ENCODE measurements at regions not wholly inside any gene's neighbourhood (a gene's known extent, or its start where the extent isn't known, plus 50 kb on each side); places are given as distances from the start of the nearest gene placed in this dataset.
"Not testable (repeated sequence)": the region's sequence is repeated elsewhere in the genome, so short reads cannot be mapped to it uniquely, and the experiment has no call there.

DNA sequence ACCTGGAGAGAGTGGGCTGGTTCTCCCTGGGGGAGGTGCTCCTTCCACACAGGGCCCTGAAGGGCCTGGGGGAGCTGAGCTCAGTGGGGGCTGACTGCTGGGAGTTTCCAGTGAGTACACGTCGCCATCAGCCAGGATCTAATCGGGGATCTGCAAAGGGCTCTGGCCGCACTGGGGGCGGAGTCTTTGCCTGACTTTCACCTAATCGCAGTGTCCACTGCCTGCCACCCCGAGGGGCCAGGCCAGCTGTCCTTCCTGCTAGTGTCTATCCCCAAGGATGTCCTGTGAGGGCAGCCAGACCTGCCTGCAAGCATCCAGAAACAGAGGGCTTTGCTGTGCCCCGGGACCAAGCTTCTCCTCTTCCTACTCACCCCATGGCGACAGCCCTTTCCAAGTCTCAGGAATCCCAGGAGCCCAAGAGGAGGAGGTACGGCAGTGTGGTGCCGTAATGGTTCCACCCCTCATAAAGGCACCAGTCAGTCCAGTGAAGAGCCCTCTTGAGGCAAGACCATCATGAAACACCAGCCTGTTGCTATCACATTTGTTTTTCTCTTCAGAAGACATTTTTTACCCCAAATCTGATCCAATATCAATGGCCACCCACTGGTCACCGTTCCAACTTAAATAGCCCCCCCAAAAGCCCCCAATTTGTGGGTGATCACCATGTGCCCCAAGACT, 243.1 kb upstream of the ECI2 start:
- DNase-seq (ENCODE audit: low spot score), result no peak

DNA sequence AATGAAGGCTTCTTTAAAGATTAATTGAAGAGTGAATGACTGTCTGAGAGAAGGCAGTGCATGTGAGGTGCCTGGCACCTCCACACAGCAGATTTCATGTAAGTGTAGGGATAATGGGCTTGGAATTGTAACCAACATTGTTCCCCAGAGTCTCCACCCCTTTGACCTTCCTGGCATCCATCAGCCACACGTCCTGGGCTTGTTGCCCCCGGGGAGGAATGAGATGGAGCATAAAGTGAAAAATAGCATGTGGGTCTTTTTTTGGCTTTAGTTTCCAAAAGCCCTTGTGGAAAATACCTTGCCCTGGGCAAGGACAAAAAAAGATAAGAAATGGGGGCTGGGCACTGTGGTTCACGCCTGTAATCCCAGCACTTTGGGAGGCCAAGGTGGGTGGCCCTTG, 242.2 kb upstream of the ECI2 start:
- no peak for DNase-seq (ENCODE audit: low spot score)

DNA sequence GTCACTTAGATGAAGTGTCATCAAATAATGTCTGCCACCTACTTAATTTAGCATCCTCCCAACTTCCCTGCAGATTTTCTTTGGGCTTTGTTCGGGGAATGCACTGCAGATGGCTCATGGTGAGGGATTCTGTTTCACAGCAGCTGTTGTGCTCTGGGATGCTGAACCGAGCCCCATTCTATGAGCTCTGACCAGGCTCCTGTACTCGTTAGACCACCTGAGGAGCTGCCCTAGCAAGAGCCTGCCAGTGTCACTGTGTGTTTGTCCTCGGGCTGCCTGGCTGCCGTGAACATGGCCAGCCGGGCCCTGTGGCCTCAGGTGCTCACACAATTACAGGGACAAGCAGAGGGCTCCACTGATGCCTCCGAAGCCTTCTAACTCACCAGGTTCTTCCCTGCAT, 238.8 kb upstream of the ECI2 start:
- DNase-seq (ENCODE audit: low spot score), result no peak

DNA sequence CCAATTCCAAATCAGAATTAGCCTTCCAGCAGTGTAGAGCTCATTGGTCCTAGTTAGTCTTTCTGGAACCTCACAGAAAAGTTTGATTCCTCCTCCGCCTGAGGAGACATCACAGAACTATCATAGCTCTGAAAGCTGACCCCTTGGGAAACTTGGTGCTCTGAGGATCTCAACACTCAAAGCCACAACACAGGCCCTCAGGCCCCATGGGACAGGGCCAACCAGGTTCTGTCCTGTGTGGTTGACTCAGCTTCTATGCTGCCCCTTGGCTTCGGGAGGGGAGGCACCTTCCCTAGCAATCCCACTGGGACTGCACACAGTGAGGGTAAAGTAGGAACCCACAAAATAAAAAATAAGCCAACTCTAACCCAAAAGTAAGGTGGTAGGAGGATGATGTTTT, 237.5 kb upstream of the ECI2 start:
- no peak for DNase-seq (ENCODE audit: low spot score)

DNA sequence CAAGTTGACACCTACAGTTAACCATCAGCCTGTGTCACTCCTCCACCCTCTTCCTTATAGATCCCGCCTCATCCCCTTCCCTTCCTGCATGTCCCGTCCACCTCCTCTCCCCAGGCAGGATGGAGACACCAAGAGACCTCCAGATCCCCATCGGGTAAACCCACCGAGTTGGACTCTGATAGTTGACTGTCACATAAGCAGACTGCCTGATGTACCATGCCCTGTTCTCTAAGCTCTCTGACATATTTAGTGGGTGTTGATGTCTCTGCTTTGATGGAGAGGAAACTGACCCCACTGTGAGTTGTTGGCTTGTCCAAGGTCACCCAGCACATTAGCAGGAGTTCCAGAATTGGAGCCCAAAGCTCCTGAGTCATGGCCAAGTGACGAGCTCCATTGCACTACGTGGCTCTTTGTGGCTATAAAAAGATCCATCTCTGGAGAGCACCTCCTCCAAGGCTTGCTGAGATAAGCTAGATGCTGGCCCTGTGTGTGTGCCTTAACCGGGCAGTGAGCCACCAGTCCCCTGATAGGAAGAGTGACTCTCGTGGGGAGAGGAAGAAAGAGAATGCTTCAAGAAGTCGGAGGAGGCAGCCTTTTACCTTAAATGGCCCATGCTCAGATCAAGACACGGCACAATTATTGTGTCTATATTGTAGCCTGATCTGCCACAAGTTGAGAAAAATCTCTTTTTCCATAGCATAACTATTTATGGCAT, 236.0 kb upstream of the ECI2 start:
- no peak for DNase-seq (ENCODE audit: low spot score)

DNA sequence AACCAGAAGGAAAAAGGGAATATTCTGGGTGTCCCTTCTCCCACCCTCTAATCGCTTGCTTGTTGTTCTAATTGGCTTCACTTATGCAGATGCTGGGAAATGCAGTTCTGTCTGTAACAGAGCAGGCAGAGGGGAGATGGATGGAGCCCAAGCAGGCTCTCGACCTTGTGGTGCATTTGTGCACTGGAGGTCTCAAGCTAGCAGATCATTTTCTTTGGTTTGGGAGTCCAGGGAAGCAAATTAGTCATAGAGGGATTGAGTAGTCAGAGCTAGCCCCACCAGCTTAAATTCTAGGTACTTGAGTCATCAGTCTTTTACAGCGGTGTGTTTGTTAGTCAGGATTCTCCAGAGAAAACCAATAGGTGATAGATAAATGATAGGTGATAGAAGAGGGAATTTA, 234.7 kb upstream of the ECI2 start:
- DNase-seq (ENCODE audit: low spot score), result peak; percentile 28

DNA sequence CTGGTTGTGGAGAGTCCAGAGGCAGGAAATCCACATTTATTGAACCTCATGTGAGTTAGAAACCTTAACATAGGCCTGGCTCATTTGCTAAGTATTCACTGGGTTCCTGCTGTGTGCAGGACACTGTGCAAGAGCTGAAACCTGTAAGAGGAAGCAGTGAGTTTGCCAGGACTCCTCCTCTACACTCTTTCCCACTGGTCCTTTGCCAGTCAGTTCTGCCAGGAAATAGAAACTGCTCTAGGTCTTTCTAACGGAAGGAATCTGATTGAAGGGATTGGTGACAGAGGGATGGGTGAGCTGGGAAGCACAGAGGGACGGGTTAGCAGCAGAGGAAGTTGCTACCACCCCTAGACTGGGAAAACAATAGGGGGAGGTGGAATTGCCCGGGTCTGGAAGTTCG, 234.2 kb upstream of the ECI2 start:
- no peak for DNase-seq (ENCODE audit: low spot score)

DNA sequence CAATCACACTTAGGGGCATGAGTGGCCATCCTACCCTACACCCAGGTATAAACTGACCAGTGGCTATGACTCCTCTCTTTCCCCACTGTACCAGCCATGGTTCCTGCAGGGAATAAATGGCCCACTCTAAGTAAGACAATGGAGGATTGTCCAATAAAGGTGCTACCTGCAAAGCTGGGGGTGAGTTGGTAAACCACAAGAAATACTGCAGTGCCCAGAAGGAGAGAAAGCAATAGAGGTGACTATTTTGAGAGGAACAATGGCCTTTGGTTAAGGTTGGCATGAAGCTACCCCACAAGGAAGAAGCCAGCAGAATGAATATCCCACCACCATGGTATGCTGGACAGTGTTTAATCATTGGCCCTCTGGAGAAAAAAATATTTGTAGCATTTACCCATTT, 233.3 kb upstream of the ECI2 start:
- peak; percentile 31 for DNase-seq (ENCODE audit: low spot score)

DNA sequence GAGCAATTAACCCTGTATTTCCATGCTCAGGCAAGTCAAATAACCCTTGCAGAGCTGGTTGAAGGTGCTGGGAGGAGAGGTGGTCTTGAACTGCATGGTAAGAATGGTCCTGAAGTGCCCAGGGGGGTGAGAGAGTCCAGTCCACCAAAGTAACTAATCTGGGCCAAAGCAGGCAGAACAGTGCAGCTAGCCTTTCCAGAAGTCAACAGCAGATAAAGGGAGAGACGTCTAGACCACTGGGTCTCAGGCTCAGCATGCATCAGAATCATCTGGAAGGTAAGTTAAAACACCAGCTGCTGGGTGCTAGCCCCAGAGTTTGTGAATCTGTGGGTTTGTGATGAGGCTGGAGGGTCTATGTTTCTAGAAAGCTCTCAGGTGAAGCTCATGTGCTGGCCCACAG, 232.3 kb upstream of the ECI2 start:
- no peak for DNase-seq (ENCODE audit: low spot score)

DNA sequence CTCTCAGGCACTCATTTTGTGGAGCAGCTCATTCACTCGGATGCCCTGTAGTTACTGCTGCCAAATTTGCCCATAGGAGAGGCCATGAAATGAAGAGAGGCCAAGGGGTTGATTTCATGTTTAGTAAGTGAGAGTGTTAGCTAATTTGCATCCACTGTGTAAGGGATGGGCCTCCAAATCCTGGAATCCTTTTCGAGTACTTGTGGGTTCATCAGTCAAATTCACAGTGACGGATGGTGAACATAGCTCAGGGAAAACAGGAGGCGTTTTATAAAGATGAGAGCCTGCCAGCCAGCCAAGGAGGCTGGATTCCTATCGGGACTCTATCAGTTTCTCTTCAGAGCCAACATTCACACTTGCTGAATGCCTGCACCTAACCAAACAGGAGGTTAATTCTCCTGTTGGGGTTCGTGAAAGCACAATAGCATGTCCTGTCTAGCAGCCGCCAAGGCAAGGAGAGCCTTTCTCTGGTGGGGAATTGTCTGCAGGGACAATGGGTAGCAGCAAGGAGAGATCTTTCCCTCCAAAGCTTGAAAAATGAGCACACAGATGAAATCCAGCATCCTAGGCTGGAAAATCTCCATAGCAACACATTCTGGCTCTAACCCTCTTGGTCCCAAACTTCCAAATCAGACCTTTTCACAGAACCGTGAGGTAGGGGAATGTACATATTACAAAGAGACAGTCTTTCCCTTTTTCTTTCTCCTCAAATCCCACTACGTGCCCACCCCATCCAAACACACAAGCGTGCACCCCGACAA, 231.4 kb upstream of the ECI2 start:
- DNase-seq (ENCODE audit: low spot score), result no peak

DNA sequence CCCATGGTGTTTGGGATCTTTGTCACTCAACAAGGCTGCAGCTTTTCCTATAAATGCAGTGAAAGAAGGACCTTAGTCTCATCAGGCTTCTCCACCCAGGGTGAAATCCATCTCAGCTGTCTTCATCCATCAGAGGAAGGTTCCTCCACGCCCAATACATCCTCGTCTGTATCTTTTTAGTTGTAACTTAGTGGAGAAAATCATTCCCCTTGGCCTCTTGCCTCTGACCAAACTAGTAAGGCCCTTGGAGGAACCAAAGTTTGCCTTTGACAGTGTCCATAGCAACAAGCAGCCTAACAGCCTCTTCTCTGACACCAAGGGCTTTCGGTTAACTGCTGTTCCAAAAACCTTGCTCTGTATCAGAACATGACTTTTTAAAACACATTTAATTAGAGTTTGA, 230.3 kb upstream of the ECI2 start:
- DNase-seq (ENCODE audit: low spot score), result no peak

DNA sequence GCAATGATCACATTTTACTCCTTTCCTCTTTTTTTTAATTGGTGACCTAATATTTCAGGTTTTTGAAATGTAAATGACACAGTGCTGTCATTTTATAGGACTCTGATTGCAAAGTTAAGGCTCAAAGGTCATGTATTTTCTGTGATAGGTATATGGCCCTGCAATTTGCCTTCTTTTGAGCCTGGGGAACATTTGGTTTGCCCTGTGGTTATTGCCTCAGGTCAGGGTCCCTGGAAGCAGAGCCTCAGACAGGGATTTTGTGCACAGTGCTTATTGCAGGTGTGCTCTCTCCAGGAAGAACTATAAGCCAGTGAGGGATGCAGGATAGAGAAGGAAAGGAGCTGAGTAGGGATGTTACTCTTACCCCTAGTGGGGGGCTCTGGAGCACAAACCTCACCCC, 229.3 kb upstream of the ECI2 start:
- DNase-seq (ENCODE audit: low spot score), result no peak

DNA sequence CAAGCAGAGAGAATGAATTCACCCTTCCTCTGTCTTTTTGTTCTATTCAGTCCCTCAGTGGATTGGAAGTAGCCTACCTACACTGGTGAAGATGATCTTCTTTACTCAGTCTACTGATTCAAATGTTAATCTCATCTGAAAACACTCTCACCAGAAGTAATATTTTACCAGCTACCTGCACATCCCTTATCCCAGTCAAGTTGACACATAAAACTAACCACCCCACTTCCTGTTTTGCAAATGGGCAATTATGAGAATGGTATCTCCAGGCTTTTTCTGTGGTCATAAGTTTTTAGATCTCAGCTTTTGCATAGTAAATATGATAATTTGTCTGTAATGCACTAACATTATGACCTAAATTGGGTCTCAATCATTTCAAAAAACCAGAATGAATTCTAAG, 228.8 kb upstream of the ECI2 start:
- no peak for DNase-seq (ENCODE audit: low spot score)

DNA sequence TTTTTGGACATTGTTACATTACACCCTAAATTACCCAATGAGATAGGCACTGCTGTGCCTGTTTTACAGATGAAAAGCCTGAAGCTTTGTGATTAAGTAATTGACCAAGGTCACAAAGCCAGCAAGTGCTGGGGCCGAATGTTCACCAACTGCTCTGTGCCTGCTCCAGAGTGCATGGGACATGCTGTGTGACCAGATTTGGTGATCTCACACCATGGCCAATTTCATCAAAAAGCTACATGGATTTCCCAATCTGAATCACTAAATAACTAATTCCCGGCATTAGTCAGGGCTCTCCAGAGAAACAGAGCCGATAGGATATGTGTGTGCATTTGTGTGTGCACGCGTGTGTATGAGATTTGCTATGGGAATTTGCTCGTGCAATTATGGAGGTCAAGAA, 228.3 kb upstream of the ECI2 start:
- no peak for DNase-seq (ENCODE audit: low spot score)

DNA sequence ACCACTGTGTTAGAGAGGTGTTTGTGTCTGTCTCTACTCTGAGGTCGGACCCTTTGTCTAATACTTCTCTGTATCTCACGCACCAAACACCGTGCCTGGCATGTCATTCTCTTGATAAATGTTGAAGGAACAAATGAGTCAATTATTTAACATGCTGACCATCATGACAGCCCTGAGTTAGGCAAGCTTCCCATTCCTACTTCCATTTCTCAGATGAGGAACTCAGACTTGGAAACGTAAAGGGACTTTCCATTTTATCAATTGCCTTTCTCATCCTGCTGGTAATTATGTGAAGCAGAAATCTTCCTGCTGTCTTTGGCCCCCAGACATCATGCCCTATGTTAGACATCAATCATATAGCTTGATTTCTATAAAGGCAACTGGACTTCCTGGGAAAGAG, 227.0 kb upstream of the ECI2 start:
- no peak for DNase-seq (ENCODE audit: low spot score)

DNA sequence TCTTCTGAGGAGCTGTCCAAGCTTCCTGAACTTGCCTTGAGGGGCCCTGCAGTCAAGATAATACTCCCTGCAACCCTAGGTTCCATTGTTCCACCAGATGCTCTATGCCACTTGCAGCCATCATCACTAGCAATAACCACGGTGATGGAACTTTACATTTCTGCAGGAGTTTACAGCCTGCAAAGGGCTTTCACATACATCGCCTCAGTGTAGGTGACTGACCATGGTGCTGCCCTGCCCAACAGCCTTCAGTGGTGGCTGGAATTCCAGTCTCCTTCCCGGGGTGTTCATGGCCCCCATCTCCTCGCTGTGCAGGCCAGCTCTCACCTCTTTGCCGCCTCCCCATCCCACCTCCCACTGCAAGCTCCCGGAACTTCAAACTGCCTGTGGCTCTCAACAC, 225.5 kb upstream of the ECI2 start:
- no peak for DNase-seq (ENCODE audit: low spot score)

DNA sequence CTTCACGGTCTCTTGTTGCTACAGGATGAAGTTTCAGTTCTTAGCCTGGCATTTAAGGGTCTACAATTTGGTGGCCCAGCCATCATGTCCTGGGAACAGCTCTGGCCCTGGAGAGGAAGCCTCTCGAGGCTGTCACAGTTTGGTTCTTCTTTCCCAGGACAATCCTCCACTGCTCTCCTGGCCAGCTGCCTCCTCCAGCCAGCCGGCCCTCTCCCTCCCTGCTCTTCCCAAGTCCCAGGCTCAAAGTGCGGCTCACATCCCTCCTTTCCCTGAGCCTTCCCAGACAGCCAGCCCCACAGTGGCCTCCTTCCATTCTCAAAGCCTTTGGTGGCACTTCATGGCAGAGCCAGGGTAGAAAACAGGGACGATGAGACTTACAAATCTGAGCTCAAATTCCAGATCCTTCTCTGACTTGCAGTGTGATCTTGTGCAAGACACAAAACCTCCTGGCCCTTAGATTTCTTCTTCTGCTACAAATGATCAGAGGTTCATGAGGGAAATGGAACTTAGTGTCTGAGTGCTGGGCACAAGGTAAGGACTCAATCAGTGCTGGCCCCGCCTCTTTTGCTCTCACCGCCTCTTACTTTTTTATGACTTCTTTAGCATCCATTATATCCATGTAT, 223.8 kb upstream of the ECI2 start:
- DNase-seq (ENCODE audit: low spot score), result no peak

DNA sequence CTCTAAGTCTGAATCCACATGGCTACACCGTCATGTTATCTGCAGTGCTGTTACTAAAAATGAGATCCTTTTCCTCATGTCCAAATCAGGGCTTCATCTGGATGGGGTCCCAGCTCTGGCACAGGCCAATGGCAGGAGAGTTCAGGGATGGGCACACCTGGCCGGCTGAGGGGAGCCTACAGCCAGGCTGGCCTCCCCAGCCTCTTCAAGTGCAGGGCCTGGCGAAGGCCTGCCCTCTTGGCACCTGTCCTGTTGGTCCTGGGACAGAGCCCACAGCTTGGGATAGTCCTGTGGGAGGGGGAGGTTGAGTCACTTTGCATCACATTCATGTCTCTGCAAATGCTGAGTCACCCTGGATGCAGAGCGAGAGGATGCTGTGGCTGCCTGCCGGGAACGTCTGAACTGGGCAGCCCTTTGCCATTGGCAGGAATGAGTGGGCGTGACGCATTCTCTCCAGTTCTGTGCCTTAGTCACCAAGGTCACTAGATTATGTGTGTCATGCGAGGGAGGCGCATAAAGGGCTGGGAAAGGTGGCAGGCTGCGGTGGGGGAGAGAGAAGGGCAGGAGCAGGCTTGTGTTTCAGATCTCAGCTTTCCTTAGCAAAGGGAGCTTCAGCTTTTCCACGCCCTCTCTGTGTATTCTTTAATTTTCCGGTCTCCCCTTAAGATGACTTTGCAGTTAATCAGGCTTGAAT, 223.2 kb upstream of the ECI2 start:
- peak; percentile 97 for DNase-seq (ENCODE audit: low spot score)

DNA sequence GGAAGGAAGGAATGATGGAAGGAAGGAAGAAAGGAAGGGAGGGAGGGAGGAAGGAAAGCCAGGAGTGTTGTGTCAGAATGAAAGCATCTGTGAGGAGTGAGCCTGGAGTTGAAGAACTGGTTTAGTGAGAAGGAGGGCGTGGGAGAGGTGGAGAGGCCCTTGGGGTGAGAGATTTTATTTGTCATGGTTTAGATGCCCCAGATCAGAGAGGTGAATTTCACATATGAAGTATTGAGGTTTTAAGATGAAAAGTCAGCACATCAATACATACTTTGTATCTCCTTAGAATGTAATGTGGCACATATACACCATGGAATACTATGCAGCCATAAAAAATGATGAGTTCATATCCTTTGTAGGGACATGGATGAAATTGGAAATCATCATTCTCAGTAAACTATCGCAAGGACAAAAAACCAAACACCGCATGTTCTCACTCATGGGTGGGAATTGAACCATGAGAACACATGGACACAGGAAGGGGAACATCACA, 222.3 kb upstream of the ECI2 start:
- not testable (repeated sequence) for DNase-seq (ENCODE audit: low spot score)

DNA sequence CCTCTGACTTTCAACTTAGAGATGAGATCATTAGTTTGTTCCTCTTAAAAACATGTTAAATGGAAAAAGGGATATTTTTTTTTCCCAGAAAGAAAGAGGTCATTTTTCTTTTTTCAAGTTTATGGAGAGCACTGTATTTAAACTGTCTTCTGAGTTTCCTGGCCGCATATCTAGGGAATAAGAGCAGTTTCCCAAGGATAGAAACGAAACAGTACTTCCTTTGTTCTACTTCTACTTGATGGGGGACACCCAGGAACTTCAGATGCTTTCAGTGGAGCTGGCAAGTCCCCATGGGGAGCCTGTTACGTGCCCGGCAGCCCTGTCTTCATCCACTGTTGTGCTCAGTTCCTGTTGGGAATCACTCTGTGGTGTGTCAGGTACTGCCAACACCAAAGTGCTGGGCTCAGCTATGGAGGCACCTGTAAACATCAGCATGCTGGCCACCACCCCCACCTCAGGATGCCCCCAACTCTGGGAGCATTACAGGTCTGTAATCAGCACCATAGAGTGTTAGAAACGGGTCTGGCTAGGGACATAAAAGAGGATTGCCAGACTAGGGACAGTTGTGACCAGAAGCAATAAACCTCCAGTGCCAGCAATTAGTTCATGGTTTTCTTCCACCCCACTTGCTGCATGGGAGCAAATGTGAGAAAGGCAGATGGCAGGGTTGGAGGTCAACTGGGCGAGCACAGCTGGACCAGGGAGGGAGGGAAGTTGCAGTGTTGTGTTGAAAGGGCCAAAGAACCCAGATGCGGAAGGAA, 221.7 kb upstream of the ECI2 start:
- DNase-seq (ENCODE audit: low spot score), result no peak

DNA sequence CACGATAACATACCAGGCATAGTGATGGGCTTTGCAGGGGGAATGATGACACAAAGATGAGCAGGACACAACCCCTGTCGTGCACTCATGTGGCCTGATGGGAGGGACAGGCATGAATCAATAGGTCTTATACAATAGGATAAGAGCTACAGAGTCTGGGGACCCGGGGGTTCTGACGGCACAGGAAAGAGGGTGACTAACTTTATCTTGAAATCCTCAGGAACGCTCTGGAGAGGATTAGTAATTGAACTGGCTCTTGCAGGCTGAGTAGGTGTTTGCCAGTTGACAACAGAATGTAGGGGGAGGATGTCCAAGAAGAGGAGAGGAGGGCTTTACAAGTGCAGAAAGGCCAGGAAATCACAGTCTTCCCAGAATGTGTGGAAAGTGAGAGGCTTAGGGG, 219.9 kb upstream of the ECI2 start:
- DNase-seq (ENCODE audit: low spot score), result no peak
